K562 (cell line): ENCODE measurements at regions not wholly inside any gene's neighbourhood (a gene's known extent, or its start where the extent isn't known, plus 50 kb on each side); places are given as distances from the start of the nearest gene placed in this dataset.

Experiments
- ETV6 ChIP-seq, 3 experiments: fragments of 150-350 bp in 1 of 3; sonication (generic) in 1 of 3; formaldehyde crosslinking in 1 of 3; IDR thresholded peaks; 2 replicates each; pipeline versions ENCODE4 v1.6.1 to v1.8.0; 2014 to 2022; ENCODE audit warnings: borderline replicate concordance in 2 of 3, low read depth in 2 of 3, antibody characterized with exemption in 1 of 3, low read length in 1 of 3, mild to moderate bottlenecking in 1 of 3, missing genetic modification reagents in 1 of 3
- JUNB ChIP-seq: fragments of 450-650 bp; formaldehyde crosslinking; conservative IDR thresholded peaks from 2 replicates; pipeline ENCODE4 v1.4.0; 2020; ENCODE audit warnings: mild to moderate bottlenecking
- L3MBTL2 ChIP-seq: fragments of 450-650 bp; IDR thresholded peaks from 2 replicates; pipeline ENCODE4 v1.6.1; 2016; ENCODE audit warnings: mild to moderate bottlenecking, moderate library complexity
- YBX1 ChIP-seq: fragments of 450-650 bp; IDR thresholded peaks from 2 replicates; pipeline ENCODE4 v1.7.1; 2016; ENCODE audit warnings: mild to moderate bottlenecking
- TF ChIP-seq, protein P1 (sequence below), 3 experiments: IDR thresholded peaks in 2 of 3; conservative IDR thresholded peaks in 1 of 3; 2 replicates each; pipeline ENCODE4 v1.5.1; 2011 to 2012; ENCODE audit warnings: low read length in 3 of 3, mild to moderate bottlenecking in 3 of 3, control low read depth in 2 of 3, improper control_type of control experiment in 1 of 3, inconsistent platforms in 1 of 3, low read depth in 1 of 3, mixed read lengths in 1 of 3, moderate library complexity in 1 of 3; ENCODE audit not compliant: insufficient read depth in 2 of 3

GRCh38 chr11:82676483-82677094 lies 57.1 kb downstream of the FAM181B start:
- TF ChIP-seq L3MBTL2: no peak
- no peak for TF ChIP-seq ETV6 (IDR thresholded peaks at IDR 0.05; ENCODE audit: borderline replicate concordance in 1 of 2, low read depth in 2 of 2, low read length in 1 of 2)
- no peak for TF ChIP-seq ETV6 (CRISPR knock-in tag; IDR thresholded peaks at IDR 0.05; ENCODE audit: borderline replicate concordance)
- TF ChIP-seq JUNB: no peak
- TF ChIP-seq YBX1: no peak
- TF ChIP-seq, protein P1, sequence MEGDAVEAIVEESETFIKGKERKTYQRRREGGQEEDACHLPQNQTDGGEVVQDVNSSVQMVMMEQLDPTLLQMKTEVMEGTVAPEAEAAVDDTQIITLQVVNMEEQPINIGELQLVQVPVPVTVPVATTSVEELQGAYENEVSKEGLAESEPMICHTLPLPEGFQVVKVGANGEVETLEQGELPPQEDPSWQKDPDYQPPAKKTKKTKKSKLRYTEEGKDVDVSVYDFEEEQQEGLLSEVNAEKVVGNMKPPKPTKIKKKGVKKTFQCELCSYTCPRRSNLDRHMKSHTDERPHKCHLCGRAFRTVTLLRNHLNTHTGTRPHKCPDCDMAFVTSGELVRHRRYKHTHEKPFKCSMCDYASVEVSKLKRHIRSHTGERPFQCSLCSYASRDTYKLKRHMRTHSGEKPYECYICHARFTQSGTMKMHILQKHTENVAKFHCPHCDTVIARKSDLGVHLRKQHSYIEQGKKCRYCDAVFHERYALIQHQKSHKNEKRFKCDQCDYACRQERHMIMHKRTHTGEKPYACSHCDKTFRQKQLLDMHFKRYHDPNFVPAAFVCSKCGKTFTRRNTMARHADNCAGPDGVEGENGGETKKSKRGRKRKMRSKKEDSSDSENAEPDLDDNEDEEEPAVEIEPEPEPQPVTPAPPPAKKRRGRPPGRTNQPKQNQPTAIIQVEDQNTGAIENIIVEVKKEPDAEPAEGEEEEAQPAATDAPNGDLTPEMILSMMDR (IDR thresholded peaks at IDR 0.05 in 2 of 3, conservative IDR thresholded peaks at IDR 0.05 in 1 of 3; ENCODE audit: insufficient read depth in 2 of 3, low read depth in 1 of 3, low read length in 3 of 3): peak; percentile 12 to 54 (median 53); a peak in 4 of 6 replicates
